Panc1 (cell line): ENCODE measurements at regions not wholly inside any gene's neighbourhood (a gene's known extent, or its start where the extent isn't known, plus 50 kb on each side); places are given as distances from the start of the nearest gene placed in this dataset.

ENCODE experiments used
- ATAC-seq: fragments of 200-7000 bp; cut with Tn5 transposase; 2 replicates; pipeline ENCODE4 v1.9.1; 2020; ENCODE audit warnings: mild to moderate bottlenecking, moderate library complexity
- BruUV-seq: library from RNA; stranded (reverse); fragments of 400-500 nt; replicated peaks from 2 replicates; lab custom pipeline; 2021; lab: Mats Ljungman, UMichigan
- CTCF ChIA-PET: fragments of 300-600 bp; sonication (Branson Sonifier 250); formaldehyde crosslinking; loops from one replicate; lab custom pipeline; 2022; ENCODE audit warnings: antibody characterized with exemption; lab: Charles Lee
- POLR2A ChIA-PET: fragments of 300-600 bp; sonication (Branson Sonifier 250); formaldehyde crosslinking; loops from one replicate; lab custom pipeline; 2022; ENCODE audit warnings: antibody characterized with exemption; lab: Charles Lee
- DNase-seq: peaks from one replicate; pipeline ENCODE4 v3.0.0-alpha.2; 2010; ENCODE audit warnings: low read depth, low spot score
- H3K27ac ChIP-seq: 2 replicates; pipeline ENCODE4 v1.5.1; 2011; ENCODE audit warnings: mild to moderate bottlenecking, low read length, inconsistent platforms
- H3K27me3 ChIP-seq: fragments of 200-500 bp; sonication (Bioruptor generic); 2 replicates; pipeline ENCODE4 v1.6.0; 2014; ENCODE audit warnings: low read length, inconsistent platforms; ENCODE audit not compliant: control insufficient read depth, insufficient read depth
- H3K36me3 ChIP-seq: fragments of 200-500 bp; sonication (Bioruptor generic); 2 replicates; pipeline ENCODE4 v1.5.1; 2014; ENCODE audit warnings: inconsistent platforms, mild to moderate bottlenecking, low read length, moderate library complexity; ENCODE audit not compliant: control insufficient read depth, insufficient read depth
- H3K4me1 ChIP-seq: 2 replicates; pipeline ENCODE4 v1.5.1; 2011; ENCODE audit warnings: inconsistent platforms, mild to moderate bottlenecking, low read length, moderate library complexity; ENCODE audit not compliant: control insufficient read depth, insufficient read depth
- H3K4me3 ChIP-seq, 2 experiments: 2 replicates each; pipeline ENCODE4 v1.5.1; 2011 to 2012; ENCODE audit warnings: low read depth in 2 of 2, low read length in 2 of 2, mild to moderate bottlenecking in 2 of 2, inconsistent platforms in 1 of 2, moderate library complexity in 1 of 2
- H3K9me3 ChIP-seq: fragments of 200-500 bp; sonication (Bioruptor generic); 2 replicates; pipeline ENCODE4 v1.5.1; 2014; ENCODE audit warnings: low read depth, mild to moderate bottlenecking, inconsistent platforms, low read length, moderate library complexity; ENCODE audit not compliant: control insufficient read depth, insufficient read depth
- POLR2AphosphoS5 ChIP-seq: IDR thresholded peaks from 2 replicates; pipeline ENCODE4 v1.6.1; 2012; ENCODE audit warnings: mild to moderate bottlenecking, low read depth, low read length, moderate library complexity
- REST ChIP-seq, 2 experiments: IDR thresholded peaks; 2 replicates each; pipeline ENCODE4 v1.6.1; 2011 to 2012; ENCODE audit warnings: low read depth in 2 of 2, control low read depth in 1 of 2, low read length in 1 of 2, mild to moderate bottlenecking in 1 of 2, moderate library complexity in 1 of 2; ENCODE audit not compliant: insufficient read depth in 1 of 2
- SIN3A ChIP-seq: IDR thresholded peaks from 2 replicates; pipeline ENCODE4 v1.6.1; 2012; ENCODE audit warnings: low read depth, mild to moderate bottlenecking, low read length, moderate library complexity, borderline replicate concordance; ENCODE audit not compliant: insufficient read depth
- TCF7L2 ChIP-seq: IDR thresholded peaks from 2 replicates; pipeline ENCODE4 v1.6.1; 2011; ENCODE audit warnings: mild to moderate bottlenecking, low read depth, low read length, inconsistent platforms
- in situ Hi-C: cut with HindIII; loops from 2 replicates; pipeline ENCODE4 v1.10.0; 2016; ENCODE audit warnings: low sequenced_read_pairs, low pct_unique_long_range_greater_than_20kb
- intact Hi-C: fragments of 100-400 bp; cut with micrococcal nuclease; formaldehyde crosslinking; loops from one replicate; pipeline ENCODE4 v1.10.0; 2022; ENCODE audit not compliant: unreplicated experiment
- TF ChIP-seq, protein P1 (sequence below): fragments of 450-650 bp; IDR thresholded peaks from 2 replicates; pipeline ENCODE4 v1.5.1; 2017; ENCODE audit warnings: mild to moderate bottlenecking

DNA sequence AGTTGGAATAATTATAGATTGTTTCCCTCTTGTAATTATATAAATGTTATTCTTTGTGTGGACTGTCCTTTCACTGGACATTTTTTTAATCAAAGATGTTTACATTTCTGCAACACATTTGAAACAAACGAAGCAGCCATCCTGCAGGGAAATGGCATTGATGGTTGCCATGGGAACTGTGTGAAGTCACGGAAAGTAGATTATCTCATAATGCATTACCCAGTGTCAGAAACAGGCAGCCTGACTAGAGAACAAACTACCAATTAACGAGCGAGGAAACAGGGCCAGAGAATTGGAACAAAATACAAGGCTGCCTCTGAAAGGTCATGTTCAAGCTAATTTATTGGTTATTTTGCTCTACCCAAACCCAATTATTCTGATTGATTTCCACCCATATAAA, 96.9 kb upstream of the LARGE1 start:
- Histone ChIP-seq H3K27me3 (no peaks in the 10 kb centered on the region), H3K4me1 (no peaks in the 10 kb centered on the region), H3K36me3 (no peaks in the 10 kb centered on the region), H3K4me3 (no peak overlapping the region), H3K9me3 (no peaks in the 10 kb centered on the region; the same call in 1 of the 2 replicates), H3K27ac (no peak overlapping the region)
- no peak for ATAC-seq
- intact Hi-C loops, result no loop called here
- DNase-seq, result no peak
- in situ Hi-C loops, result no loop called here
- TF ChIP-seq TCF7L2, result no peak
- TF ChIP-seq POLR2AphosphoS5, result no peak
- TF ChIP-seq REST (IDR thresholded peaks at IDR 0.05; ENCODE audit: insufficient read depth in 1 of 2, low read depth in 2 of 2, low read length in 1 of 2), result no peak
- TF ChIP-seq, protein P1, sequence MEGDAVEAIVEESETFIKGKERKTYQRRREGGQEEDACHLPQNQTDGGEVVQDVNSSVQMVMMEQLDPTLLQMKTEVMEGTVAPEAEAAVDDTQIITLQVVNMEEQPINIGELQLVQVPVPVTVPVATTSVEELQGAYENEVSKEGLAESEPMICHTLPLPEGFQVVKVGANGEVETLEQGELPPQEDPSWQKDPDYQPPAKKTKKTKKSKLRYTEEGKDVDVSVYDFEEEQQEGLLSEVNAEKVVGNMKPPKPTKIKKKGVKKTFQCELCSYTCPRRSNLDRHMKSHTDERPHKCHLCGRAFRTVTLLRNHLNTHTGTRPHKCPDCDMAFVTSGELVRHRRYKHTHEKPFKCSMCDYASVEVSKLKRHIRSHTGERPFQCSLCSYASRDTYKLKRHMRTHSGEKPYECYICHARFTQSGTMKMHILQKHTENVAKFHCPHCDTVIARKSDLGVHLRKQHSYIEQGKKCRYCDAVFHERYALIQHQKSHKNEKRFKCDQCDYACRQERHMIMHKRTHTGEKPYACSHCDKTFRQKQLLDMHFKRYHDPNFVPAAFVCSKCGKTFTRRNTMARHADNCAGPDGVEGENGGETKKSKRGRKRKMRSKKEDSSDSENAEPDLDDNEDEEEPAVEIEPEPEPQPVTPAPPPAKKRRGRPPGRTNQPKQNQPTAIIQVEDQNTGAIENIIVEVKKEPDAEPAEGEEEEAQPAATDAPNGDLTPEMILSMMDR, result no peak
- no peak for TF ChIP-seq SIN3A
- BruUV-seq, result no TSS peak
- ChIA-PET CTCF (no interaction called here), POLR2A (no interaction called here)

DNA sequence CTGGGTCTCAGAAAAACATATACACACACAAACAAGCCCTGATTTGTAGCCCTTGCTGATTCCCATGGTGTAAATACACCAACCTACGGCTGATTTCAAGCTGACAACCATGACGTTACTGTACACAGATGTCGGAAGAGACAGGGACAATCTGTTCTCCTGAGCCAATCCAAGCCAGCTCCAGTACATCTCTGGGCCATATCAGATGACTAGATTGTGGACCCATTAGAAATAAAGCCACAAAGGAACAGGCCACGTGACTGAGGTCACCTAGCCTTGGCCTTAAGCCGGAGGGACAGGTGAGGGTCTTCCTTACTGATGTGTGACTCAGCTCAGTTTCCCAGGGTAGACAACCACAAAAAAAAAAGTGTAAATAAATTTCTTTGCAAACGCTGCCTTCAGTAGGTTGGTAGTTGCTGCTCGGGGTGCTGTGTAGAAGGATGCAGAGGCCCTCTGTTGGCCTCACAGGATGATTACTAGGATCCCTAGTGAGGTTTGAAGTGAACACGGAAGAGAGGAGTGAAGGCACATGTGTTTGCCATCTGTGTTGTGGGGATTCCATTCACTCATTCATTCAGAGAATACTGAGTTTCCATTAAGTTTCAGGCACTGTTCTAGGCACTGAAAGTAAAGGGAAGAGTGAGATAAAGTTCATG, 99.0 kb upstream of the LARGE1 start:
- POLR2A ChIA-PET, result no interaction called here
- H3K4me1 ChIP-seq, result no peaks in the 10 kb centered on the region
- no peaks in the 10 kb centered on the region for H3K36me3 ChIP-seq
- CTCF ChIA-PET, result no interaction called here
- H3K4me3 ChIP-seq, result no peak overlapping the region
- in situ Hi-C loops (no loop called here), intact Hi-C loops (no loop called here)
- TF ChIP-seq SIN3A, result no peak
- no peak for TF ChIP-seq REST (IDR thresholded peaks at IDR 0.05; ENCODE audit: insufficient read depth in 1 of 2, low read depth in 2 of 2, low read length in 1 of 2)
- no peak for TF ChIP-seq TCF7L2
- TF ChIP-seq, protein P1, result no peak
- no peak for TF ChIP-seq POLR2AphosphoS5
- no peak for ATAC-seq
- no peak overlapping the region for H3K27ac ChIP-seq
- no TSS peak for BruUV-seq
- no peaks in the 10 kb centered on the region; the same call in 1 of the 2 replicates for H3K9me3 ChIP-seq
- no peak for DNase-seq
- no peaks in the 10 kb centered on the region for H3K27me3 ChIP-seq
